Medulla oblongata (tissue), 1 donor: ENCODE measurements at regions not wholly inside any gene's neighbourhood (a gene's known extent, or its start where the extent isn't known, plus 50 kb on each side); places are given as distances from the start of the nearest gene placed in this dataset.
"Not testable (repeated sequence)": the region's sequence is repeated elsewhere in the genome, so short reads cannot be mapped to it uniquely, and the experiment has no call there.

Experiments used
- DNase-seq: peaks from one replicate; pipeline ENCODE4 v3.0.0-alpha.2; 2015; ENCODE audit errors: extremely low spot score

DNA sequence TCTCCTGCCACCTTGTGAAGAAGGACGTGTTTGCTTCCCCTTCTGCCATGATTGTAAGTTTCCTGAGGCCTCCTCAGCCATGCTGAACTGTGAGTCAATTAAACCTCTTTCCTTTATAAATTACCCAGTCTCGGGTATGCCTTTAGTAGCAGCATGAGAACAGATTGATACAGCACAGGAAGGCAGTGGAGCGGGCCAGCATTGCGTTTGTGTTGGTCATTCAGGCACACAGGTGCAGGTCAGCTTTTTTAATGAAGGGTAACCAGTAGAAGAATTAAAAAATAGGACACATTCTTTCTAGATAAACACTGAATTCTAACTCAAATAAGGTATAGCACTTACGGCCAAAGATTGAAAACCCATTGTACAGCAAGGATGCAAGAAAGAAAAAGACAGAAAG, 432.6 kb downstream of the BRD1 start:
- not testable (repeated sequence) for DNase-seq

DNA sequence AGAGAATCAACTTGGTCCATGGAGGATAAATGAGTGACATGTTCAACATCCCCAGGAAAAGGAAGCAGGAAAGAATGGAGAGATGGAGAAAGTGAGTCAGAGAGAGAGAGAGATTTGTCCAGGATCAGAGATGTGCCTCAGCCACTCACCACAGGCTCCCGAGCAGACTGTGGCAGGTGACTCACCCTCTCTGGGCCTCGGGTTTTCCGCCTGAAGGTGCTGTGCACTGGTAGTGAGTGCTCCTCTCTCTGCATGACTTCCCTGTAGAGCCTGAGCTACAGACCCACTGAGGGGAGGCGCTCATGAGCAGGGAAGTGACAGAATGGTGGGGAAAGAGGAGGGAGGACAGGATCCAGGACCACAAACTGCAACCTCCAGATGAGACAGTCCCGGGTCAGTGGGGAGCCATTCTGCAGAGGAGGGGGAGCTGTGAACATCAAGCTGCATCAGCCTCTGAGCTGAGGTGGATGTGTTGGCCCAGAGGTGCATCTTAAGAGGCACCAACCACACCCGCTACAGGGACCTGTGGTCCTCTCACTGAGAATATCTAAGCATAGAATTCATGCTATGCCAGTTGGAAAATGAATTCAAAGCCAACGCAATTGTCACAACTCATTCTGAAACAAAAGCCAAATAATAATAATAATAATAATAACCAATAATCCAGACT, 433.4 kb downstream of the BRD1 start:
- no peak for DNase-seq

DNA sequence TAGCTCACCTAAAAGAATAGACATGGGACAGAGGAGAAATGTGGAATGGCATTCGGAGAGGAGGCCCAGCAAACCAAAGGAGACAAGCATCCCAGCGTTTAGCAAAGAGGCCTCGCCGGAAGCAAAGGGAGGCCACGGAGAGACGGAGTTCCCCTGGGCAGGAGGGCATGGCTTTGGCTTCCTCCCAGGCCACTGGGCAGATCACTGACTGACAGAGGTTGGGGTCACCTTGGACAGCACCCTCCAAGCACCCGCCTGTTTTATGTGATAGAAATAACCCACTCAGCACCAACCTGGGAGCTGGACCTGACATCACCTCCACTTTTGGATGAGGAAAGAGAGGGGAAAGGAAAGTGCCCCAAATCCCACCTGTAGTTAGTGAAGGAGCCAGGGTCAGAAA, 434.1 kb downstream of the BRD1 start:
- DNase-seq: no peak

DNA sequence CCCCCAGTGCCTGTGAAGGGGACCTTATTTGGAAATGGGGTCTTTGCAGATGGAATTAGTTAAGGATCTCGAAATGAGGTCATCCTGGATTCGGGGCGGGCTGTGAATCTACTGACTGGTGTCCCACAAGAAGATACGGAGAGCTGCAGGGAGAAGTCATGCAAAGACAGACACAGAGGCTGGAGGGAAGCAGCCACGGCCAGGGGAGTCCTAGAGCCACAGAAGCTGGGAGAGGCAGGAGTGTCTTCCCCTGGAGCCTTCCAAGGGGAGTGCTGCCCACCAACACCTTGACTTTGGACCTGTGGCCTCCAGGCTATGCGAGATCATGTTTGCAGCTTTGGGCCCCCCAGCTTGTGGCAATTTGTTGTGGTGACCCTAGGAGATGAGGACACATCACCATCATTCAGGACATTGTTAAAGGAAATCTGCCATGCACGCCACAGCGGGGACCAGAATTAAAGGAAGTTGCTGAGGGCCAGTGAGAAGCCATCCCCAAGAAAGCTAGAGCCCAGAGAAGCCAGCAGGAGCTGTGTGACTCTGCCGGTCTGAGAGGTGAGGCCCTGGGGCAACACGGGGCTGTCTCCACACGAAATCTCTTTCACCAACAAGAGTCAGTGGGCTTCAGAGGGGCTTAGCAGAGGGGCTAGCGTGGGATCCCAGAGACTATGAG, 434.7 kb downstream of the BRD1 start:
- DNase-seq: no peak

DNA sequence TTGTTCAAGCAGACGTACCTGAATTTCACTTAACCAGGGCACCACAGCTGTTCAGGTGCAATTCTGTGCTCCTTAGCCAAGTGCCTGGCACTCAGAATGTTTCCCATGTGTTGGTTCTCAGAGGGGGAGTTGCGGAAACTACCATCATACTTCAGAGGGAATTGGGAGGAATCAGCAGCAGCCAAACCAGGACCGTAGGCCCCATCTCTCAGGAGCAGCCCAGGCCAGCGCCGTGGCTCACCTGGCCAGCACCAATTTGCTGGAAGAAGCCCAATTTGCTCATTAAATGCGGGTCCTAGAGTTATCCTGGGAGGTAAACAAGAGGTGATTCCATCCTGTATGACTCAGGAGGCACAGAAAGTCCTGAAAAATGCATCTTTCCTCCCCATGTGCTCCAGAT, 435.4 kb downstream of the BRD1 start:
- DNase-seq: no peak

DNA sequence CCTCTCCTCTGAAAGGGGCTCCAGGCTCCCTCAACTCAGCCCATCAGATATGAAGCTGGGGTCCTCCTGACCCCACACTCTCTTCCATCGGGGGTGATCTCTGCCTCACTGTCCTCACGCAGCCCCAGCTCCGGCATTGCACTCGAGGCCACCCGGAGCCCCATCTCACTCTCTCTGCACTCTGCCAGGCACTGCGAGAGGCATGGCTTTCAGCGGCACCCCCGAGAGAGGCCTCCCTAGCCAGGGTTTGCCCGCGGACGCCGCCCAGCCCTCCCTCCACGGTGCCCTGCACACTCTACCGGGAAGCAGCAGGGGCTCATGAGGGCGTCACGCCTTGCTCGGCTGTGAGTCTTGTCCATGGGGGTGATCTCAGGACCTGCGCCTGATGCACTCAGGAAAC, 436.2 kb downstream of the BRD1 start:
- no peak for DNase-seq

DNA sequence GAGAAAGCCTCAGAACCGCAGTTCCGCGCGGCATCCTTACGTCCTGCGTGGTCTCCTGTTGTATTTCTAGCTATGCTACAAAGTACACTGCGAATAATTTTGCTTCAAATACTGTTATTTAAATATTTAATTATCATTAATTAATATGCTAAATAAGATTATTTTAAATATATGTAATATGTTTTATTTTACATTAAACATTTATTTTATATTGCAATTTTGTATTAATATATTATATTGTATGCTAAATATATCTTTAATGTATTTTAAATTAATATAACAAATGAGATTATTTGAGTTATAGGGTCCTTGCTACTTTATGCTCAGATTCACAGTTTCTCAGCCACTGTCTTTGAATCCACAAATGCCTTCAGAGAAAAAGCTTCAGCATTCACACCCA, 436.7 kb downstream of the BRD1 start:
- no peak for DNase-seq

DNA sequence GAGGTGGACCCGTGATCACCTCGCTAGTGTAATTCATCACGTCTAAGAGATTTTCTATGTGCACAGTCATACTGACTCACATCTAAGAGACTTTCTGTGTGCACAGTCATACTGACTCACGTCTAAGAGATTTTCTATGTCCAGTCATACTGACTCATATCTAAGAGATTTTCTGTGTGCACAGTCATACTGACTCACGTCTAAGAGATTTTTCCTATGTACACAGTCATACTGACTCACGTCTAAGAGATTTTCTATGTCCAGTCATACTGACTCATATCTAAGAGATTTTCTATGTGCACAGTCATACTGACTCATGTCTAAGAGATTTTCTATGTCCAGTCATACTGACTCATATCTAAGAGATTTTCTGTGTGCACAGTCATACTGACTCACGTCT, 443.8 kb downstream of the BRD1 start:
- not testable (repeated sequence) for DNase-seq

DNA sequence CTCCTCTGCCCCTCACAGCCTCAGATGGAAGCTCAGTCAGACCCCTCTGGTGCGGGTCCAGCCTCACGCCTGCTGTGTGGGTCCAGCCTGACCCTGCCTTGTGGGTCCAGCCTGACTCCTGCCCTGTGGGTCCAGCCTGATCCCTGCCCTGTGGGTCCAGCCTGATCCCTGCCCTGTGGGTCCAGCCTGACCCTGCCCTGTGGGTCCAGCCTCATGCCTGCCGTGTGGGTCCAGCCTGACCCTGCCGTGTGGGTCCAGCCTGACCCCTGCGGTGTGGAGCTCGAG, 445.3 kb downstream of the BRD1 start:
- no peak for DNase-seq

DNA sequence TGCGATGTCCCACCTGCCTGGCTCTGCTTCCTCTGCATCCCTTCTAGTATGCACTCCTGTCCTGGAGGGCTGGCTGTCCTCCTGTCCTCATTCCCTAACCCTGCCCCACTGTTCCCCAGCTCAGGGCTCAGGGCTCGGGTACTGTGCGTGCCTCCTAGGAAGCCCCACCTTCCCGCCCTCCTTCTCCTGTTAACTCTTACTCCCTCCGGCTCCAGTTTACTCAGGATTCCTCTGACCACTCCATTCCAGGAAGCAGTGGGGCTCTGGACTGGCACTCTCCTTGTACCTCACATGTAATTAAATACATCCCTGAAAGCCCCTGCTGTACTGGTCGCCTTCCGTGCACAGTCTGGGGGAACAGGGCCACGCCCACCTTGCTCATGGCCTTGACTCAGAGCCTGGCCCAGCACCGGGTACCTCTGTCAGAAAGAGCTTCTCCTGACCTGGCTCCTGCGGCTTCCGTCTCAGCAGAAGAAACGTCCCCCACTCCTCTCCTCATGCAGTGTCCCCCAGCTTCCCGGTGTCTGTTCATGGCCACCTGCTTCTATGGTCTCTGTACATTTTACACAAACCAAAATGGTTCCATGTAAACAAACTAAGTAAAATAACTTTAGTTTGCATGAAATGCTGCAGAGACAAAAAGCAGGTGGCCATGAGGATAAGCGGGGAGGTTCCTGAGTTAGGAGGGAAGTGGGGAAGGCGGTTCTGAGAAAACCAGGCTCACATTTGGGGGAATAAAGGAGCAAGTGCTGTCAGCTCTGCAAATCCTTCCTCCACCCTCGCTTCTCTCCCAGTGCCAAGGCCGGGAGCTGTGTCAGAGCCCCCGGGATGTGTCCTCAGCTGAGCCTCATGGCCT, 445.9 kb downstream of the BRD1 start:
- DNase-seq: no peak

DNA sequence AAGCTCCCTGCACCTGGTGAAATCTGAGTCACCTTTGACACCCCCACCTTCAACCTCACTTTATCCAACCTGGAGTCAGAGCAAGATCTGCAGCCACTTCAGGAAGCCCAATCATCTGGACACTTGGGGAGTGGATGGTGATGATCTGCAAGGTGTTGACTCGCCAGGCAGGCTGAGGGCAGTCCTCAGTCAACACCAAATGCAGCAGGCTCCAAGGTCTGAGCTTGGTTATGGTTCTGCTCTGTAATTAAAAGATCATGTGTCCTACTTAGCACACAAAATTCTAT, 446.9 kb downstream of the BRD1 start:
- no peak for DNase-seq

DNA sequence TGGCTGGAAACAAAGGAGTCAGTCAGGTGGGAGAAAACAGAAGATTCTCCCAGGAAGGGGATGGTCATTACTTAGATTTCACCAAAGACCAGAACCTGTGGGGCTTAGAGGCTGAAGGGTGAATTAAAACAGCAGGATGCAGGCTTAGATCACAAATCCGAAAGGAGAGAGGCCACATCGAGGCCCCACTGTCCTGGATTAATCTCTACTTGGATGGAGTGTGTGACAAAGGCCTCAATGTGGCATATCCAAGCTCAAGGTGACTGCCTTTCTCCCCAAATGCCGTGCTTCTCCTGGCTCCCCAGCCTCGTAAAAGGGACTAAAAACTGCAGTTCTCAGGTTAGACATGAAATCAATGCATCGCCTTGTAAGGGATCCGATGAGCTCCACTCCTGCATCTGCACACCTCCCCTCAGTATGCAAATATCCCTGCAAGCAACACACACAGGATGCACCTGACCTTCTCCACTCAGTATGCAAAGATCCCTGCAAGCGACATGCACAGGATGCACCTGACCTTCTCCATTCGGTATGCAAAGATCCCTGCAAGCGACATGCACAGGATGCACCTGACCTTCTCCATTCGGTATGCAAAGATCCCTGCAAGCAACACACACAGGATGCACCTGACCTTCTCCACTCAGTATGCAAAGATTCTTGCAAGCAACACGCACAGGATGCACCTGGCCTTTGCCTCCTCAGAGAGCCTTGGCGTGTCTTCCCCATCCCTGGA, 447.4 kb downstream of the BRD1 start:
- no peak for DNase-seq

DNA sequence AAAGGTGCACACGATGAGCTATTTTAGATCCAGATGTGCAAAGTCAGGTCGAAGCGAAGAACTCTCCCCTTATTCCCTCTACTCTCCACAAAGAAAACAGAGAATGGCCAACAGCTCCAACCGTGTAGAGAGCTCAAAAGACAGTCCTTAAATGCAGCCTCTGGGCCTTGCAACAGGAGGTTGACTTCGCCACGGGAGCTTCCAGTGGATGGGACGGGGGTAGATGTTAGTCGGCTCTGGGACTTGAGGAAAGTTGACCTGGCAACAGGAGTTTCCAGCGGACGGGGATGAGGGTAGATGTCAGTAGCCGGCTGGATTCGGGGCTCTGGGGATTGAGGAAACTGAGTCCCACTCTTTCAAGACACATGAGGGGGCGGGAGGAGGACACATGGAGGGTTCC, 450.4 kb downstream of the BRD1 start:
- no peak for DNase-seq

DNA sequence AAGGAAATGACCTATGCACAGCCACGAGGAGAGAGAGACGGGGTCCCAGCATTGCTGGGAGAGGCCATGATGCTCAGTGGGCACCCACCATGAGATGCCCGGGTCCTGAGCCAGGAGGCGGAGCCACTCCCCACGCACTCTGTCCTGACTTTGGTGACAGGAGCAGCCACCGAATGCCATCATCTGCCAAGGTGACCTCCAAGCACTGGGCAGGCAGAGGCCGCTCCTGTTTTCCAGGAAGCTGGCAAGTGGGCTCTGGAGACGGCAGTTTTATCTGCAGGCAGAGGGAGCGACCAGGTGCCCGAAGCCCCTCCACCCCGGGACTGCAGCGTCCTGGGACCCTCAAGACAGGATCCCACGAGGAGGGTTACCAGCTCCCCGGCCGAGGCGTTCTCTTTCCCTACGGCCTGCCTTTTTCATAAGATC, 453.9 kb downstream of the BRD1 start:
- no peak for DNase-seq

DNA sequence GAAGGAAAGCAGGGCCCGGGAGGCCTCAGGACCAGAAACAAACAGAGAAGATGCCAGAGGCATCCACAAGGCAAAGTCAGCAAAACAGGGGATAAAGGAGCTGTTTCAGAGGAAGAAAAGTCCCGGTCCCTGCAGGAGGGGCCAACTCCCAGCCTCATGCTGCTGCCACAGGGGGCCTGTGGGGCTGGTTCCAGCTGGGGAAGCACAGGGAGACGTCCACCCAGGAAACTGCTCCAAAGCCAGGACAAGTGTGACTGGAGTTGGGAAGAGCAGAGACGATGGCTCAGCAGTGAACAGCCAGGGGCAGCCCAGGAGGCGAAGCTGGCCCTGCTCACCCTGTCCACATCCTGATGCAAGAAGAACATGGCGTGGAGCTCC, 454.4 kb downstream of the BRD1 start:
- DNase-seq: no peak

DNA sequence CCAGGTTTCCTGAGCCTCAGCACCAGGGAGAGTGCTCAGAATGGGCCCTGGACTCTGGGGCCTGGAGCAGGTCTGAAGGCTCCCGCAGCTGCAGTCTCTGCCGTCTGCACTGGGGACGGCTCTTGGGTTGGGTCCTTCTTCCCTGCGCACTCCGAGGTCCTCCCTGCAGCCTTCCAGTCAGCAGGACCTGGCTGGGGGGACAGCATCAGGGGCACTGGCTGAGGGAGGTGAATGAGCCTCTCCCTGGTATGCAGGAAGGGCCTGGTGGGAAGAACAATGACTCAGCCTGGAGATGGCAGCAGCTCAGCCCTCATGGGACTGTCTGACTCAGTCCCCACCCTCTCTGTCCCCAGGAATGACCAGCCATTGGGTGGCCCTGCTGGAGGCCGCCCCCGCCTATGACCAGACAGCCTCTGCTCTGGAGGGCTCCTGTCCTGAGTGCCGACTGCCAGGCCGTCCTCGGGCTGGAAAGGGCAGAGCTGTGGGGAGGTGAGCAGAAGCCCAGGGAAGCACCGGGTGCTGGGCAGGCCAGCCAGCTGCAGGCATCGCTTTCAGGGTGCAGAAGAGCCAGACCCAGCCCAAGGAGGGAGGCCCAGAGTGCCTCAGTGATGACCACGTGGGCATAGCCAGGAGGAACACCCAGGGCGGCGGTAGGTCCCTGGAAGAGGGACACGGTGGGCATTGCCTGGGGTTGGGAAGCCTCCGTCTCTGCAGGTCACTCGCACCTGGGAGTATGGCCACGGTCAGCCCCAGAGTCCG, 455.0 kb downstream of the BRD1 start:
- no peak for DNase-seq

DNA sequence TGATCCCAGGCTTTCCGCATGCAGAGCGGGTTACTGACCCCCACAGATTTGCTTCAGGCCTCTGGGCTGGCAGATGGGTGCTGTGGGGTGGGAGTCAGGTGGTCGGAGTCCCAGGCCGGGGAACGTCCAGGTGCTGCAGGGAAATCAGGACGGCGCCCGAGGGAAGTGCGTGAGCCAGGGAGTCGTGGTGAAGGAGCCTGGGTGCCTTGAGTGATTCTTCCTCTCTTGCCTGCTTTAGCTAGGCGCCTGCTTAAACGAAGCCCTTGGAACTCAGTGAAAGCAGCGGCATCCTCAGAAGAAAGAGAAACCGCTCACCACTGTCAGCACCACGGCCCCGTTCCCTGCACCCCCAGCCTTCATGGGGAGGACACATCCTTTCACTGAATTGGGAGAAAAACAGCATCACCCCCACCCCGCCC, 455.6 kb downstream of the BRD1 start:
- no peak for DNase-seq

DNA sequence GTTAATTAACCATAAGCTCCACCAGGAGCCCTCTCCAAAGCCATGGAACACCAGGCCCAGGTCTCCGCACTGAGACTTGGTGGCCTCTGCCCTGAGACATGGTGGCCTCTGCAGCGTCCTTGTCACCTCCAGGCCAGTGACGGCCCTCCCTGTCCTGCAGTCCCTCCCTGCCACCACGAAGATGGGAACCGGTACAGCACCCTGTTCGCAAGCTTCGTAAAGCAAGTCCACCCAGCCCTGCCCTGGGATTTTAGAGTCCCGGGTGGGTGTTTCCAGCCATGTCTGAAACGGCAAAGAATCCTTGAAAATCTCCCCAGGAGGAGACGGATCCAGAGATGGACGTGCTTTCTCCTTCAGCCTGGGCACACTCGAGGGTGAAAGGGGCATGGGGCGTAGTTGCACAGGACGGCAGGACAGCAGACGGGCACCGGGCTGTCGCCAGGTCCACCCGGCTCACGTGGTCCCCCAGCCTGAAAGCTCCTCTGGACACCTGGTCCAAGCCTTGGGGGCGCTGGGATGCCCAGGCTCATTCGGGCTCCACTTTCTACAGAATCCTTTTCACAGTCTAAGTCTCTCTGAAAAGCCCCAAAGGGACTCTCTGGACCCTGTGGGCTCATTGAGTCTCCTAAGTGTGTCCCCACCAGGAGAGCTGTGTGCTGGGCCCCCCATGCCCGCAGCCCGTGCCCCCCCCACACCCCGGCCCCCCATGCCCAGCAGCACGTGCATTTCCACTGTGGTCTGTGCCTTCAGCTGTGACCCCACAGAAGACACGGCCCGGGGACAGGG, 456.2 kb downstream of the BRD1 start:
- no peak for DNase-seq

DNA sequence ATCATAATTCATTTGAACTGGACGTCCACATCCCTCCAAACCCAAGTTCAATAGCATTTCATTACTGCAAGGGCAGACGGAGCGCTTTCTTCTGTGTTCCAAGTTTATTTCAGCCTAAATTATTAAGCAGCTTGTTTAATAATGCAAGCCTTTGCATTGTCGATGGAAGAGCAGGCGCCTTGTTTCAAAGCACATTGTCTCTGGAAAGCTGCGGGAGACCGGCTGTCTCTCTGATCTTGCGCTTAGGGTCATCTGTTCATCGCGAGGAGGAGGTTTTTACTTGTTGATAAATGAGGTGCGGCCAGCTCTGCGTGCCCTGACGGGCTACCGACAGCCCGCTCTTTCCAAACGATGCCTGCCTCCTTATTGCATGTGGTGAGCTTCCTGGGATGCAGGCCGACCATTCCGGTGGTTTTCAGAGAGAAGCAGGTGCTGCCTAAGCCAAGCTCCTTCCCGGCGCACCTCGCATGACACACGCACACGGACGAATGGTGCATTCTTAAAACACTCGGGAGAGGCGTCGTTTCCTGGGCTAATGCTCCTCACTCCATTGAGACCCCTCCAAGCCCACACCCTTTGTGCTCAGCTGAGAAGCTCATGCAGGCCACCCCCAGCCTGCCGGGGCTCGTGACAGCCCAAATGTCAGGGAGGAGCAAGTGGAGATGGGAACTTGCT, 456.9 kb downstream of the BRD1 start:
- DNase-seq: no peak
